HFFc6 (cell line): ENCODE measurements at regions not wholly inside any gene's neighbourhood (a gene's known extent, or its start where the extent isn't known, plus 50 kb on each side); places are given as distances from the start of the nearest gene placed in this dataset.

Source experiments
- DNase-seq: peaks from one replicate; pipeline ENCODE4 v3.0.0-alpha.2; 2018
- H3K27ac Mint-ChIP-seq: 2 replicates; pipeline ENCODE4 v1.8.0; 2020; ENCODE audit warnings: mild to moderate bottlenecking, mixed read lengths
- H3K27me3 Mint-ChIP-seq: 2 replicates; pipeline ENCODE4 v1.8.0; 2021; ENCODE audit warnings: mild to moderate bottlenecking, moderate library complexity, mixed read lengths; ENCODE audit not compliant: insufficient read depth
- H3K36me3 Mint-ChIP-seq: 2 replicates; pipeline ENCODE4 v1.8.0; 2021; ENCODE audit warnings: low read depth, mixed read lengths
- H3K4me1 Mint-ChIP-seq: 2 replicates; pipeline ENCODE4 v1.8.0; 2020; ENCODE audit warnings: low read depth, mixed read lengths
- H3K4me3 Mint-ChIP-seq: 2 replicates; pipeline ENCODE4 v1.8.0; 2020; ENCODE audit warnings: mild to moderate bottlenecking, moderate library complexity, mixed read lengths
- H3K9me3 Mint-ChIP-seq: 2 replicates; pipeline ENCODE4 v1.8.0; 2020; ENCODE audit warnings: mild to moderate bottlenecking, mixed read lengths
- CTCF ChIP-seq: fragments of 200-600 bp; sonication (generic); IDR thresholded peaks from 2 replicates; pipeline ENCODE4 v1.5.0; 2021; ENCODE audit warnings: antibody characterized with exemption, mild to moderate bottlenecking

- H3K27ac Mint-ChIP-seq, result peak overlapping the region; percentile 96
- H3K36me3 Mint-ChIP-seq, result no peaks in the 10 kb centered on the region
Measured at GRCh38 chr6:11918739-11919605, 93.1 kb upstream of the HIVEP1 start.

GRCh38 chr6:11917951-11918738 lies 94.0 kb upstream of the HIVEP1 start:
- Mint-ChIP-seq H3K27ac (peak overlapping the region; percentile 96), H3K36me3 (no peaks in the 10 kb centered on the region), H3K27me3 (no peaks in the 10 kb centered on the region; the same call in 1 of the 2 replicates), H3K9me3 (no peaks in the 10 kb centered on the region), H3K4me3 (peak overlapping the region; percentile 68), H3K4me1 (peaks cover 47% of the 10 kb centered on the region)
- peak; percentile 88 for DNase-seq
- TF ChIP-seq CTCF, result no peak

More at GRCh38 chr6:11918739-11919605, 93.1 kb upstream of the HIVEP1 start:
- Mint-ChIP-seq H3K27me3 (no peaks in the 10 kb centered on the region; the same call in 1 of the 2 replicates), H3K4me1 (peaks cover 55% of the 10 kb centered on the region), H3K4me3 (peak overlapping the region; percentile 68), H3K9me3 (no peaks in the 10 kb centered on the region)
- no peak for DNase-seq
- no peak for TF ChIP-seq CTCF

GRCh38 chr6:11912420-11912819 lies 99.7 kb upstream of the HIVEP1 start:
- no peak for DNase-seq
- Mint-ChIP-seq H3K36me3 (no peaks in the 10 kb centered on the region), H3K27me3 (no peaks in the 10 kb centered on the region; the same call in 1 of the 2 replicates), H3K9me3 (no peaks in the 10 kb centered on the region), H3K4me1 (peaks cover 39% of the 10 kb centered on the region), H3K27ac (no peak overlapping the region), H3K4me3 (no peak overlapping the region)
- TF ChIP-seq CTCF, result peak; percentile 55

- Mint-ChIP-seq H3K4me3 (no peak overlapping the region), H3K27ac (no peak overlapping the region), H3K9me3 (no peaks in the 10 kb centered on the region), H3K4me1 (peaks cover 39% of the 10 kb centered on the region), H3K36me3 (no peaks in the 10 kb centered on the region), H3K27me3 (no peaks in the 10 kb centered on the region; the same call in 1 of the 2 replicates)
- no peak for TF ChIP-seq CTCF
- DNase-seq, result peak; percentile 65
Measured at GRCh38 chr6:11911538-11911937, 100.6 kb upstream of the HIVEP1 start.

- TF ChIP-seq CTCF, result no peak
- H3K27ac Mint-ChIP-seq, result no peak overlapping the region
- DNase-seq, result peak; percentile 82
Measured at GRCh38 chr6:11909696-11910132, 102.4 kb upstream of the HIVEP1 start.

More at GRCh38 chr6:11909696-11910132, 102.4 kb upstream of the HIVEP1 start:
- H3K27me3 Mint-ChIP-seq, result no peaks in the 10 kb centered on the region
- H3K4me3 Mint-ChIP-seq, result no peak overlapping the region
- peaks cover 39% of the 10 kb centered on the region for H3K4me1 Mint-ChIP-seq
- H3K9me3 Mint-ChIP-seq, result no peaks in the 10 kb centered on the region
- no peaks in the 10 kb centered on the region for H3K36me3 Mint-ChIP-seq
